GM12891 (cell line): ENCODE measurements at regions not wholly inside any gene's neighbourhood (a gene's known extent, or its start where the extent isn't known, plus 50 kb on each side); places are given as distances from the start of the nearest gene placed in this dataset.

ENCODE experiments used
- POLR2A ChIP-seq: IDR thresholded peaks from 2 replicates; pipeline ENCODE4 v1.6.1; 2011; ENCODE audit warnings: low read depth, low read length, control low read depth
- POLR2AphosphoS5 ChIP-seq: IDR thresholded peaks from 2 replicates; pipeline ENCODE4 v1.6.1; 2011; ENCODE audit warnings: low read depth, low read length, control low read depth
- SPI1 ChIP-seq: IDR thresholded peaks from 2 replicates; pipeline ENCODE4 v1.6.1; 2011; ENCODE audit warnings: low read depth, low read length, control low read depth
- TAF1 ChIP-seq: IDR thresholded peaks from 2 replicates; pipeline ENCODE4 v1.6.1; 2011; ENCODE audit warnings: low read depth, low read length, control low read depth

DNA sequence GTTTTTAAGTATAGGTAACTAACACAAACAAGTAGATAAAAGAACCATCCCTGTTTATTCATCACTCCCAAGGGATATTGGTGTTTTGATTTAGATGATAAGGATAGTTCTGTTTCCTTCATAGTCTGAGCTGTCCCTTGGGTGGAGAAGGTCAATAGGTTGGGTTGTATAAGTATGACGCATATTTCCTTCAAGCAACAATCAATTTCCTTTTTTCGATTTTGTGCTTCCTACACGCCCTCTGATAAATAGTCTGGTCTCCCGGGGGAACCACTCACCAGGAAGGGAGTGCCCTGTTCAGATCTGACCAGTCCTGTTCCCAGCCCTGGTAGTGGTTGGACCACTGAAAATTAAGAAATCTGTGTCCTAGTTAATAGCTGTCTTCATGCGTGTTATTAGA, 378.8 kb upstream of the FAR2 start:
- no peak for TF ChIP-seq POLR2AphosphoS5
- no peak for TF ChIP-seq POLR2A
- TF ChIP-seq TAF1: no peak
- no peak for TF ChIP-seq SPI1
